Activated T-cell treated with anti-CD3 and anti-CD28 coated beads, Interleukin-2, amount 50 U/mL, for 24 hours (primary cell): ENCODE measurements at regions not wholly inside any gene's neighbourhood (a gene's known extent, or its start where the extent isn't known, plus 50 kb on each side); places are given as distances from the start of the nearest gene placed in this dataset.
"Not testable (repeated sequence)": the region's sequence is repeated elsewhere in the genome, so short reads cannot be mapped to it uniquely, and the experiment has no call there.

Experiments used
- DNase-seq: peaks from one replicate; pipeline ENCODE4 v3.0.0-alpha.2; 2020
- H3K27ac Mint-ChIP-seq: 2 replicates; pipeline ENCODE4 v1.8.0; 2020; ENCODE audit warnings: mild to moderate bottlenecking, mixed read lengths
- H3K27me3 Mint-ChIP-seq: 2 replicates; pipeline ENCODE4 v1.8.0; 2020; ENCODE audit warnings: mixed read lengths
- H3K36me3 Mint-ChIP-seq: 2 replicates; pipeline ENCODE4 v1.8.0; 2020; ENCODE audit warnings: low read depth, mixed read lengths
- H3K4me1 Mint-ChIP-seq: 2 replicates; pipeline ENCODE4 v1.8.0; 2020; ENCODE audit warnings: low read depth, mixed read lengths
- H3K4me3 Mint-ChIP-seq: 2 replicates; pipeline ENCODE4 v1.8.0; 2020; ENCODE audit warnings: mild to moderate bottlenecking, moderate library complexity, mixed read lengths
- H3K9me3 Mint-ChIP-seq: 2 replicates; pipeline ENCODE4 v1.8.0; 2020; ENCODE audit warnings: mixed read lengths

DNA sequence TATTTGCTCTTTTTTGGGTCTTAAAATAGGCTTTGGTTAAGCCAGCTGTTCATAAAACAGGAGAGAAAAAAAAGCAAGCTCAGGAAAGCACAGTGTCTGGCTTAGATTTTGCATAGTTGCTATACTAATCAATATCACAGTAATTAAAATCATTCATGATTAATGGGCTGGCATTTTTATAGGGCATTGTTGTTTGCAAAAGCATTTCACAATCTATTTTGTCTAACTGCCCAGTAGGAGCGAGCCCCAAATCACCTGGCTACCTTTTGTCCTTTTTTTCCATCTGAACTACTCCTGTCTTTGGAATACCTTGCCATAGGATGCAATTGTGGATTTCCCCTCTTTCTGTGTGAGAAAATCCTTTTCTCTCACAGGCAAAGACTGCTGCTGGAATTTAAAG, 619.8 kb downstream of the JRKL start:
- Mint-ChIP-seq H3K9me3 (peaks cover 5% of the 10 kb centered on the region), H3K4me3 (no peak overlapping the region), H3K4me1 (no peaks in the 10 kb centered on the region), H3K36me3 (no peaks in the 10 kb centered on the region), H3K27me3 (no peaks in the 10 kb centered on the region), H3K27ac (no peak overlapping the region)
- DNase-seq = no peak

- not testable (repeated sequence) for H3K4me1 Mint-ChIP-seq, H3K27me3 Mint-ChIP-seq, H3K27ac Mint-ChIP-seq, DNase-seq, H3K4me3 Mint-ChIP-seq, H3K36me3 Mint-ChIP-seq
- peaks cover 12% of the 10 kb centered on the region for H3K9me3 Mint-ChIP-seq
Measured at GRCh38 chr11:97010997-97011396, 621.2 kb downstream of the JRKL start.

GRCh38 chr11:97015327-97015726, 625.5 kb downstream of the JRKL start:
- no peak for DNase-seq
- no peak overlapping the region for H3K4me3 Mint-ChIP-seq
- H3K27ac Mint-ChIP-seq = no peak overlapping the region
- H3K36me3 Mint-ChIP-seq = no peaks in the 10 kb centered on the region
- no peaks in the 10 kb centered on the region for H3K4me1 Mint-ChIP-seq
- no peaks in the 10 kb centered on the region for H3K27me3 Mint-ChIP-seq
- peaks cover 10% of the 10 kb centered on the region for H3K9me3 Mint-ChIP-seq

DNA sequence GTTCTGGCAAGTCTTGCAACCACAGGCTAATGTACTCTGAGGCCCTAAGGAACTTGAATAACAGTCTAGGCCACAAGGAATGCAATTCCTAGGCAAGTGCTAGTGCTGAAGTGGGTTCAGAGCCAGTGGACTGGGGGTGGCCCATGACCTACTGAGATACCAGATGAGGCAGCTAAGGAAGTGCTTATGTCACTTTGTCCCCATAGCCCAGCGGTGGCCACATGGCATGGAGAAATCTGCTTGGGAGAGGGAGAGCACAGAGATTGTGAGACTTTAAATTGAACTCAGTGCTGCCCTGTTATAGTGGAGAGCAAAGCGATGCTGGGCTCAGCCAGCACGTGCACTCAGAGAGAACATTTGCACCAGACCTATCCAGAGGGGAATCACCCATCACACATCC, 629.5 kb downstream of the JRKL start:
- Mint-ChIP-seq H3K27ac (no peak overlapping the region), H3K4me1 (no peaks in the 10 kb centered on the region), H3K27me3 (no peaks in the 10 kb centered on the region), H3K4me3 (no peak overlapping the region), H3K36me3 (no peaks in the 10 kb centered on the region), H3K9me3 (peaks cover 23% of the 10 kb centered on the region)
- DNase-seq = no peak

DNA sequence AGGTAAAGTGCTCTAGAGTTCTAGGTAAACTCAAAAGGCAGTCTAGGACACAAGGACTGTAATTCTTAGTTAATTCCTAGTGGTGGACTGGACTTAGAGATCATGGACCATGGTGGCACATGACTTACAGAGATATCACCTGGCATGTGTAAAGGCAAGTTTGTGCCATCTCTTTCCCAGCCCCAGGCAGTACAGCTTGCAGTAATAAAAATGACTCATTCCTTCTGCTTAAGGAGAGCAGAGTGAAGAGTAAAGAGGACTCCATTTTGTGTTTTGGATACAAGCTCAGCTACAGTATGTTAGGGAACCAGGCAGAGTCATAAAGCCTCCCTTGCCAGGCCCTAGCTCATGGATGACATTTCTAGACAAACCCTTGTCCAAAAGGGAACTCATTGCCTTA, 629.9 kb downstream of the JRKL start:
- H3K27me3 Mint-ChIP-seq = no peaks in the 10 kb centered on the region
- H3K27ac Mint-ChIP-seq = no peak overlapping the region
- no peak overlapping the region for H3K4me3 Mint-ChIP-seq
- H3K9me3 Mint-ChIP-seq = peaks cover 20% of the 10 kb centered on the region
- no peaks in the 10 kb centered on the region for H3K4me1 Mint-ChIP-seq
- H3K36me3 Mint-ChIP-seq = no peaks in the 10 kb centered on the region
- DNase-seq = no peak

DNA sequence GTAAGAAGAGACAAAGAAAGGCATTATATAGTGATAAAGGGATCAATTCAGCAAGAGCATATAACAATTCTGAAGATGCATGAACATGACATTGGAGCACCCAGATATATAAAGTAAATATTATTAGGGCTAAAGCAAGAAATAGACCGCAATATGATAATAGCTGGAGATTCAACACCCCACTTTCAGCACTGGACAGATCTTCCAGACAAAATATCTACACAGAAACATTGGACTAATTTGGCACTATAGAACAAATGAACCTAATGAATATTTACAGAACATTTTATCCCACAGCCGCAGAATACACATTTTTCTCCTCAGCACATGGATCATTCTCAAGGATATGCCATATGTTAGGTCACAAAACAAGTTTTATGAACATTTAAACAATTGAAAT, 633.1 kb downstream of the JRKL start:
- Mint-ChIP-seq H3K4me3 (no peak overlapping the region), H3K36me3 (no peaks in the 10 kb centered on the region), H3K27me3 (no peaks in the 10 kb centered on the region), H3K4me1 (no peaks in the 10 kb centered on the region), H3K27ac (no peak overlapping the region), H3K9me3 (peaks cover 20% of the 10 kb centered on the region)
- no peak for DNase-seq

DNA sequence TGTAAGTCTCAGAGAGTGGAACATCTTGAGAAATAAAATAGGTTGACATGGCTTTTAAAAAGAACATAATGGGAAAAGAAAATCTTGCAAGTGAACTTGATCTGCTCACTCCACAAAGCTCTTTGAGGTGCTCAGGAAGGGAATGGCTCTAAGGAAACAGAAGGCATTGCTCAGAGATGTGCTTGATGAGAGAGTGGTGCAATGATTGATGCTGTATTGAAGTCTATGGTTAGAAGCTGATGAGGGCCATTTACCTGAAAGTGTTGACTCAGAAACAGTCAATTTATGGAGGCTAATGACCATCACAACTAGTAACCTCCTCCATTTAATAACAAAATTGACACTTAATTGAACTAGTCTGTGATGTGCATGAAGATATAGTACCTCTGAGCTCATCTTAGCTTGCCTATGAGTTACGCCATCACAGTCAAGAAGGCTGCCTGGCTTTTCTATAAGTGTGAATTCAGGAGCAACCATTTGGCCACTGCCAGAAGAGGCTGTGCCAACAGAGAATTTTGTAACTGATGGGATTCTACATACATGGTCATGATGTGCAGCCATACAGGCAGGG, 639.1 kb downstream of the JRKL start:
- Mint-ChIP-seq H3K4me1 (no peaks in the 10 kb centered on the region), H3K27ac (no peak overlapping the region), H3K9me3 (peaks cover 10% of the 10 kb centered on the region), H3K4me3 (no peak overlapping the region), H3K27me3 (no peaks in the 10 kb centered on the region), H3K36me3 (no peaks in the 10 kb centered on the region)
- DNase-seq = no peak

- H3K36me3 Mint-ChIP-seq = no peaks in the 10 kb centered on the region
- DNase-seq = no peak
- no peaks in the 10 kb centered on the region for H3K27me3 Mint-ChIP-seq
- no peak overlapping the region for H3K4me3 Mint-ChIP-seq
- no peak overlapping the region for H3K27ac Mint-ChIP-seq
- H3K4me1 Mint-ChIP-seq = no peaks in the 10 kb centered on the region
- H3K9me3 Mint-ChIP-seq = peaks cover 2% of the 10 kb centered on the region
Measured at GRCh38 chr11:97033178-97033577, 643.4 kb downstream of the JRKL start.

- H3K9me3 Mint-ChIP-seq = peaks cover 5% of the 10 kb centered on the region
- H3K4me1 Mint-ChIP-seq = no peaks in the 10 kb centered on the region
- no peak overlapping the region for H3K4me3 Mint-ChIP-seq
- DNase-seq = no peak
- H3K27ac Mint-ChIP-seq = no peak overlapping the region
- H3K36me3 Mint-ChIP-seq = no peaks in the 10 kb centered on the region
- H3K27me3 Mint-ChIP-seq = no peaks in the 10 kb centered on the region
Measured at GRCh38 chr11:97048481-97048880, 658.7 kb downstream of the JRKL start.

GRCh38 chr11:97060184-97060583, 670.4 kb downstream of the JRKL start:
- Mint-ChIP-seq H3K27ac (no peak overlapping the region), H3K4me1 (no peaks in the 10 kb centered on the region), H3K27me3 (no peaks in the 10 kb centered on the region), H3K4me3 (no peak overlapping the region), H3K36me3 (no peaks in the 10 kb centered on the region), H3K9me3 (peaks cover 24% of the 10 kb centered on the region)
- DNase-seq = no peak

- Mint-ChIP-seq H3K36me3 (no peaks in the 10 kb centered on the region), H3K9me3 (peaks cover 41% of the 10 kb centered on the region)
Measured at GRCh38 chr11:97069160-97069559, 679.3 kb downstream of the JRKL start.

GRCh38 chr11:97072420-97072819, 682.6 kb downstream of the JRKL start:
- H3K27me3 Mint-ChIP-seq = no peaks in the 10 kb centered on the region
- peaks cover 38% of the 10 kb centered on the region for H3K9me3 Mint-ChIP-seq
- no peak for DNase-seq
- H3K4me3 Mint-ChIP-seq = no peak overlapping the region
- H3K27ac Mint-ChIP-seq = no peak overlapping the region
- no peaks in the 10 kb centered on the region for H3K36me3 Mint-ChIP-seq
- H3K4me1 Mint-ChIP-seq = no peaks in the 10 kb centered on the region

More at GRCh38 chr11:97069160-97069559, 679.3 kb downstream of the JRKL start:
- no peak overlapping the region for H3K4me3 Mint-ChIP-seq
- no peak overlapping the region for H3K27ac Mint-ChIP-seq
- H3K4me1 Mint-ChIP-seq = no peaks in the 10 kb centered on the region
- DNase-seq = no peak
- H3K27me3 Mint-ChIP-seq = no peaks in the 10 kb centered on the region

DNA sequence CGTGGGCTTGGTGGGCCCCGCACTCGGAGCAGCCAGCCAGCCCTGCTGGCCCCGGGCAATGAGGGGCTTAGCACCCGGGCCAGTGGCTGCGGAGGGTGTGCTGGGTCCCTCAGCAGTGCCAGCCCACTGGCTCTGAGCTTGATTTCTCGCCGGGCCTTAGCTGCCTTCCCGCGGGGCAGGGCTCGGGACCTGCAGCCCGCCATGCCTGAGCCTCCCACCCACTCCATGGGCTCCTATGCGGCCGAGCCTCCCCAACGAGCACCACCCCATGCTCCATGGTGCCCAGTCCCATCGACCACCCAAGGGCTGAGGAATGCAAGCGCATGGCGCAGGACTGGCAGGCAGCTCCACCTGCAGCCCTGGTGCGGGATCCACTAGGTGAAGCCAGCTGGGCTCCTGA, 686.9 kb downstream of the JRKL start:
- H3K4me1 Mint-ChIP-seq, H3K4me3 Mint-ChIP-seq, H3K27me3 Mint-ChIP-seq, DNase-seq, H3K36me3 Mint-ChIP-seq, H3K27ac Mint-ChIP-seq: not testable (repeated sequence)
- peaks cover 36% of the 10 kb centered on the region for H3K9me3 Mint-ChIP-seq

GRCh38 chr11:97078443-97078842, 688.6 kb downstream of the JRKL start:
- no peak overlapping the region for H3K27ac Mint-ChIP-seq
- H3K4me1 Mint-ChIP-seq = no peaks in the 10 kb centered on the region
- H3K4me3 Mint-ChIP-seq = no peak overlapping the region
- H3K9me3 Mint-ChIP-seq = peaks cover 18% of the 10 kb centered on the region
- H3K27me3 Mint-ChIP-seq = no peaks in the 10 kb centered on the region
- H3K36me3 Mint-ChIP-seq = no peaks in the 10 kb centered on the region
- no peak for DNase-seq

DNA sequence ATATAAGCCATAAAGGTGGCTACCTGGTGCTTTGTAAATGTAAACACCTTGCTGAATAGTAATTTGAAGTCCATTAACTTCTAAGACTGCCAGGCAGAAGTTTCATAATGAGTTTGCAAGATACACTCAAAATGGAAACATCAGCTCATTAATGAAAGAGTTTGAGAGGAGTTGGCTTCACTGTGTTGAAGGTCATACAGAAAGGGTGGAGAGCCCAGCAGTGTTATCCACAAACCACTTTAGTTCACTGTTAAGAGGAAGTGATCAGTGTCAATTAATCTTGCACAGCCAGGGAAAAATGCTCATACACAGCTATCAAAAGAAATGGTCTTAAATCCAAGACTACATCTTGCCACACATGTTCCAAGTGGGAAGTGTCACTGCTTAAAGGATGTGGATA, 689.4 kb downstream of the JRKL start:
- Mint-ChIP-seq H3K27ac (no peak overlapping the region), H3K9me3 (peaks cover 14% of the 10 kb centered on the region), H3K4me1 (no peaks in the 10 kb centered on the region), H3K4me3 (no peak overlapping the region), H3K36me3 (no peaks in the 10 kb centered on the region), H3K27me3 (no peaks in the 10 kb centered on the region)
- DNase-seq = no peak

GRCh38 chr11:97087419-97087818, 697.6 kb downstream of the JRKL start:
- Mint-ChIP-seq H3K4me3 (no peak overlapping the region), H3K9me3 (peaks cover 5% of the 10 kb centered on the region), H3K4me1 (no peaks in the 10 kb centered on the region), H3K27me3 (no peaks in the 10 kb centered on the region), H3K27ac (no peak overlapping the region), H3K36me3 (no peaks in the 10 kb centered on the region)
- DNase-seq = no peak
